Skin epidermis (tissue), 12 donors: ENCODE measurements at regions not wholly inside any gene's neighbourhood (a gene's known extent, or its start where the extent isn't known, plus 50 kb on each side); places are given as distances from the start of the nearest gene placed in this dataset.
"Not testable (repeated sequence)": the region's sequence is repeated elsewhere in the genome, so short reads cannot be mapped to it uniquely, and the experiment has no call there.

Source experiments
- H3K27ac ChIP-seq, 21 experiments: fragments of 200-600 bp; sonication (generic) in 11 of 21; one replicate each; pipeline ENCODE4 v1.5.0; 2020; ENCODE audit warnings: mild to moderate bottlenecking in 3 of 21, inconsistent platforms in 2 of 21, moderate library complexity in 2 of 21
- H3K4me3 ChIP-seq, 7 experiments: fragments of 200-600 bp; sonication (generic) in 2 of 7; one replicate each; pipeline ENCODE4 v1.5.0; 2020; ENCODE audit warnings: inconsistent platforms in 2 of 7, mild to moderate bottlenecking in 2 of 7, moderate library complexity in 1 of 7

DNA sequence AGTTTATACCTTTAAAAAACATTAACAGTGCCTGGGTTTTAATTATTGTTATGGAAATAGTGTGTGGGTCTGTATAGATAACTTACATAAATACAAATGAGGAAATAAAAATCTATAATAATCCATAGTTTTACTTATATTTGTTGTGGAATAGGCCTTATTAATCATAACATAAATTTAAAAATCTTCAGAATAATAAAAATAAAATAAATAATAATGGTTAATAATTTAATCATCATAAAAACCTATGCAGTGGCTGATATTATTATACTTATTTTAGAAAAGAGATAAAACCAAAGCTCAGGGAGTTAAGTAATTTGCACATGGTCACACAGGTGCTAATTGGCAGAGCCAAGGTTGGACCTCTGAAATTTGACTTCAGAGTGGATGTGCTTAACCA lies 785.3 kb upstream of the SEMA6A start:
- no peak overlapping the region for H3K4me3 ChIP-seq
- H3K27ac ChIP-seq = no peak overlapping the region

DNA sequence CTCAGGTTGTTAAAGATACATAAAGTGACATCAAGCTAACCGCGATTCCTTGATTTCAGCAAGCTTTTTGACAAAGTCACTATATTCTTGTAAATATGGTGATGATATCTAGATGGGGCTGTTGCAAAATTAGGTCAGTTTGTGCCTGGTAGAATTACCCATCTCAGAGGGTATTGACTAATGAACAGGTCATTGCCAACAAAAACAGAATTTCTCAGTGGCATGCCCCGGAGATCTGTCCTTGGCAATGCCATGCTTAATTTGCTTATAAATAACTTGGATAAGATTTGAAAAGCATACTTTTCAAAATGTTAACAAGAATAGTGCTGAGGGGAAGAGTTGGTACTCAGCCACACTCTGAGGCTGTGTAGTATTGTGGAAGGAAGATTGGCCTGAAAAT lies 783.3 kb upstream of the SEMA6A start:
- H3K4me3 ChIP-seq = no peak overlapping the region

DNA sequence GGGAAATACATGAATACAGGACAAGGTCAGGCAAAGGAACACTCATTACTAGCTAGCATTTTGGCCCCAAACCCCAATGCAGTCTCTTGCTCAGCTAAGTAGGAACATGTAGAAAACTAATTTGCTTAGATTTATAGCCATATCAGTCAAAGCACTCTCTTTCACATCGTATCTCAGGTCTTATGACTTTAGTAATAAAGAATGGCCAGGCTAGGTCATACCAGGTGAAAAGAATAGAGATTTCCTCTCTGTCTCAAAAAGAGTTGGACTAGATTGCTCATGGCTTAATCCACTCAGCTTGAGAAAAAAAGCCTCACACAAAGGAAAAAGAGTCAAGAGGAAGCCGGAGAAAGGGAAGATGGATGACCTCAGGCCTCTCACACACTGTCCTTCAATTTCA lies 772.7 kb upstream of the SEMA6A start:
- Histone ChIP-seq H3K4me3 (no peak overlapping the region), H3K27ac (no peak overlapping the region)

More for the DNA sequence above, 783.3 kb upstream of the SEMA6A start:
- no peak overlapping the region for H3K27ac ChIP-seq

DNA sequence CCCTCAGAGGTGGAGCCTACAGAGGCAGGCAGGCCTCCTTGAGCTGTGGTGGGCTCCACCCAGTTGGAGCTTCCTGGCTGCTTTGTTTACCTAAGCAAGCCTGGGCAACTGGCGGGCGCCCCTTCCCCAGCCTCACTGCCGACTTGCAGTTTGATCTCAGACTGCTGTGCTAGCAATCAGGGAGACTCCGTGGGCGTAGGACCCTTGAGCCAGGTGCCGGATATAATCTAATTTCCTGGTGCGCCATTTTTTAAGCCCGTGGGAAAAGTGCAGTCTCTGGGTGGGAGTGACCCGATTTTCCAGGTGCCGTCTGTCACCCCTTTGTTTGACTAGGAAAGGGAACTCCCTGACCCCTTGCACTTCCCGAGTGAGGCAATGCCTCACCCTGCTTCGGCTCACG lies 769.1 kb upstream of the SEMA6A start:
- peak overlapping the region in 1 of 7 experiments; percentile 27 for H3K4me3 ChIP-seq
- H3K27ac ChIP-seq = not testable (repeated sequence)

DNA sequence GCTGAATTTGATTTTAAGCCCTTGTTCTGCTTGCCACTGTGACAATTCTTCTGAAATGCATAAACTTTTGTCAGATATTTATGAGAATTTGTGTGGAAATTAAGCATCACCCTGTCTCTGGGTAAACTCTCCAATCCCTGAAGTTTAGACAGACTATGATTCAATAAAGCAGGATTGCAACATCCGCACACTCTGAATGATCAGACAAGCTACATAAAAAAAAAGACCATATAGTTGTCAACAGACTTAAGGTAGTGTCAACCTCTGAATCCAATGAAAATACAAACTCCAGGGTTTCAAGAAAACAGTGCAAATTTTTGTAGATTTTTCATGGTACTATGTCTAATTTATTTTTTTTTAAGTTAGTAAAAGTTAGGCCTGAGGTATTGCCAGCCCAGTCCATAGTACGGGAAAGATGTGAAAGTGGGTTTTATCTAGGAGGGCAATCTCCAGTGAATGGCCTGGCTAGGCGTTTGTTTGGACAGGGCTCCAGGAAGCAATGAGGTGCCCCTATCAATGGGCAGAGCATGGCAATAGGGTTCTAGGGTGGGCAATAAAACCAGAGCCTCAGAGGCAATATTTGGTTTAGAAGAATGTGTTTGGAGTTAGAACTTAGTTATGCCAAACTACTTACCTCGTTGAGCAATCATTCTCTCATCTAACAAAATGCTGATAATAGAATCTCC lies 762.6 kb upstream of the SEMA6A start:
- H3K27ac ChIP-seq = no peak overlapping the region
- no peak overlapping the region for H3K4me3 ChIP-seq

DNA sequence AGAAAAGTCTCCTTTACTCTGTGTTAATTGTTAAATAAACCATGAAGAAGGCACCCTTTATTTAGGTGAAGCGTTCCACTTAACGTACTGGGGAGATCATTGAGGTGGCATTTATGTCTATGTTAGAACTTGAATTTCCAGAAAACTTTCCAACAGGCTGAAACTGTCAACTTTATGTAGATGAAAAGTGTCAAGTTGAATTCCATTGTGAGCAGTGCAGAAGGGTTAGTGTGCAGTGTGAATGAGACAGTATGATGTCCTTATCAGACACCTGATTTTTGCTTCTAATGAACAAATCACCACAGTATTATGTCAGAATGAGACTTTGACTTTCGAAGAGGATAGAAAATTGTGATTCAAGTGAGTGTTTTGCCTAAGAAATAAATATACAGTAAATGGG lies 761.6 kb upstream of the SEMA6A start:
- Histone ChIP-seq H3K4me3 (no peak overlapping the region), H3K27ac (no peak overlapping the region)

DNA sequence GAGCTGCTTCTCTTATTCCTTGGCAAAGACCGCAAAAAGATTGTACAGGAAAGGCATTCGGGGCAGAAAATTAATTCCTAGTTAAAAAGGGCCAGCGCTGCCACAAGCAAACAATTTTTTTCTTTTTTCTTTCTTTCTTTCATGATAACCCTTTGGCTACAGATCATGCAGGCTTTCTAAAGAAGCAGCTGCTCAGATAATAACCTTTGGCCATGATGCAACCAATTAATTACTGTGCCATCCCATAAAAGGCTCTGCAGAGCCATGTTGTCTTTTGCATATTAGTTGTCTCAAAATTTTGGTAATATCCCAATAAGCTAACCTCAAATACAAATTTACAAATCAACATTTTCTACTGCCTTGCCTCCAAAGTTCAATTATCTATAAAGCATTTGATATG lies 758.4 kb upstream of the SEMA6A start:
- H3K27ac ChIP-seq = no peak overlapping the region

DNA sequence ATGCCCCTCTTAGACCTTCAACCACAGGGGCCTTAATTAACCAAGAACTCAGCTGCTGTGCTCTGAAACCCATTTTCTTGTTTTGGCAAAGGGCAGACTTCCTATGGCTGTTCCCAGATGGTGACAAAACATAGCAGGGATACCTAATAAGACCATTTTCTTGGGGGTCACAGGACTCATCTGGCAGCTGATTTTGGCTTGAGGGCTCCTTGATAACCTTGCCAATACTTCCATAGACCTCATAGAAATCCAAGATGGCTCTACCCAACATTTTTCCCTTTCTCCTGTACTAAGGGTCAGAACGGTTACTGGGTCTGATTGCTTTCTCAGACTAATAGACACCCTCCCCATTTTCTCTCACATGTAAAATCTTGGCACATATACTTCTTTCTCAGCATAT lies 757.7 kb upstream of the SEMA6A start:
- Histone ChIP-seq H3K27ac (no peak overlapping the region), H3K4me3 (no peak overlapping the region)

More for the DNA sequence above, 758.4 kb upstream of the SEMA6A start:
- H3K4me3 ChIP-seq = no peak overlapping the region

DNA sequence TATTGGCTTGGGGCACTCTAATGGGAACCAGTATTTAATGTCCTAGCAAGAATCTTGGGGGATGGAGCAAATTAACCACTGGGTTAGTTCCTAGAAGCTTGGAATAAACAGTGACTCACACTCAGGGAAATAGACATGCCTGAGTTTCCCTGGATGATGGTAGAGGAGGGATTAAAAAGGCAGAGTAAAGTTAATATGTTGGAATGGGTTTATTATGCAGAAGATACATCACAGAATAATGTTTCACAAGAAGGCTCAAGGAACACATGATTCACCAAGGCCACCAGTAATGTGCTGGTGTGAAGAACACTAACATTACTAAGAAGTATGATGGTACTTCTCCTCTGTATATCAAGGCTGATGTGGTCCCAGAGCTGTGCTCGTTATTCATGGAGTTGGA lies 752.9 kb upstream of the SEMA6A start:
- no peak overlapping the region for H3K4me3 ChIP-seq
- H3K27ac ChIP-seq = no peak overlapping the region

DNA sequence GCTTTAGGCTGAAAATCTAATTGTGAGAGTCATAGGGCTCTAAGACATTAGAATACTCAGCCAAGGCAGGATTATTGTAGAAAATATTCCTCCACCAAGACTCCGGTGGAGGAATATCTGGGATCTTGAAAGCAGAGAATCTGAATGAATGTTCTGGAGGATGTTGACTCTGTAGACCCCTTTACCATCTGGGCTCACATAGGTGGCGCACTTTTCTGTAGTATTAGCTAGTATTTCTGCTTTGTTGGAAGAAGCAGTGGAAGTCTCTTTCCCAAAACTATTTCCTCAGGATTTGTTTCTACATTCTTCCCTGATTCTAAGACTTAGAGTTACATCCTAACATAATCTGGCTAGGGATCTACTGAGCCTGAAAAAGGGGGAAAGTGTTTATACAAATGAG lies 752.4 kb upstream of the SEMA6A start:
- no peak overlapping the region for H3K4me3 ChIP-seq
- no peak overlapping the region for H3K27ac ChIP-seq

DNA sequence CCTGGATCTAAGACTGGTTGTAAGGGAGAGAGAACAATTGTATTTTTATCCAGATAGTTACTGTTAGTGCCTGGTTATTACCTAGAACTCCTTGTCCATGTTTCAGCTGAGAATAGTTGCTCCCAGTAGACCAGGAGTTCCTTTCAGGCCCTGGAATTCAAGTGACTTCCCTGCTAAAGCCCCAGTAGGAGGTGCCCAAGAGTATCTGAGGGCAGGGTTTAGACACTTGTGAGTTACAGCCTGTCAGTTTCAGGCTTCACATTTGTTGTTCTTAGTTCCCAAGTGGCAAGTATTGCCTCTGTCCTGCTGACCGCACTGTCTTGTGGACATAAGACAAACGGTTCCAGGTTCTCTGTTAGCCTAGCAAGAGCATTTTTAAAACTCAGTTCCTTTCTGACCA lies 743.9 kb upstream of the SEMA6A start:
- H3K4me3 ChIP-seq = no peak overlapping the region
- H3K27ac ChIP-seq = no peak overlapping the region

DNA sequence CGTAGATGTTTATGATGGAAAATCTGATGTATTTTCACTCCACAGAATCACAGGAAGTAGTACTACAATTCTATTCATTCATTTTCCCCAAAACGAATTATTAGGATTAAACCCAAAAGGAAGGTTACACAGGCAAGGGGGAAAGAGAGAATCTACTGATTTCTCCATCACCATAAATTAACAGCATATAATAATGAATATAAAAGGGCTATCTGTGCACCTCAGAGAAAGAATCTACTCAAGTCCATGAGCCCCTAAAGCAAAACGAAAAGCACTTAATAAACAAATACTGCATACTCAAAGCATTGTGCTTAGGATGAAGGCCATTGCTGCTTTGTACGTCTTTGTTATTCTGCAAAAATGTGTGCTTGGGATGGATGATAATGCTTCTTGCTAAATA lies 740.5 kb upstream of the SEMA6A start:
- H3K27ac ChIP-seq = no peak overlapping the region
- H3K4me3 ChIP-seq = no peak overlapping the region

DNA sequence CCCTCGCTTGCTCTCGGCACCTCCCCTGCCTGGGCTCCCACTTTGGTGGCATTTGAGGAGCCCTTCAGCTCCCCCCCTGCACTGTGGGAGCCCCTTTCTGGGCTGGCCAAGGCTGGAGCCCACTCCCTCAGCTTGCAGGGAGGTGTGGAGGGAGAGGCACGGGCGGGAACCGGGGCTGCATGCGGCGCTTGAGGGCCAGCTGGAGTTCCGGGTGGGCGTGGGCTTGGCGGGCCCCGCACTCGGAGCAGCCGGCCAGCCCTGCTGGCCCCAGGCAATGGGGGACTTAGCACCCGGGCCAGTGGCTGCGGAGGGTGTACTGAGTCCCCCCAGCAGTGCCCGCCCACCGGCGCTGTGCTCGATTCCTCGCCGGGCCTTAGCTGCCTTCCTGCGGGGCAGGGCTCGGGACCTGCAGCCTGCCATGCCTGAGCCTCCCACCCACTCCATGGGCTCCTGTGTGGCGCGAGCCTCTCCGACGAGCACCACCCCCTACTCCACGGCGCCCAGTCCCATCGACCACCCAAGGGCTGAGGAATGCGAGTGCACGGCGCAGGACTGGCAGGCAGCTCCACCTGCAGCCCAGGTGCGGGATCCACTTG lies 730.0 kb upstream of the SEMA6A start:
- not testable (repeated sequence) for H3K4me3 ChIP-seq, H3K27ac ChIP-seq

DNA sequence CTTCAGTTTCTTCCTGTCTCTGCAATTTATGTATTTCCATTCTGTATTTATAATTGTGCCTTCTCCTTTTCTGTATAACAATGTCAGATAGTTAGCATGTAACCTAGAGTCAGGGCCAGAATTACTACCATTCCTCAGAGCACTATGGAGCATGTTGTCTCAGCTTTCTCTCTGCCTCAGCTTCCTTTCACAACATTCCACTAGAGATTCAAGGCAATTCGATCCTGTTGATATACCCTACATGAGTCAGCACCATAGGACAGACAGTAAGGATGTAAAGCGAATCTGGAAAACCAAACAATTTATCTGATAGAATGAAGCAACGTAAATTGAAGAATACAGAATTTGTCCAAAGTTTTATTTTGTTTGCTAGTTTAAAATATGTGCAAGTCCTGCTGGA lies 728.3 kb upstream of the SEMA6A start:
- no peak overlapping the region for H3K4me3 ChIP-seq
- no peak overlapping the region for H3K27ac ChIP-seq

DNA sequence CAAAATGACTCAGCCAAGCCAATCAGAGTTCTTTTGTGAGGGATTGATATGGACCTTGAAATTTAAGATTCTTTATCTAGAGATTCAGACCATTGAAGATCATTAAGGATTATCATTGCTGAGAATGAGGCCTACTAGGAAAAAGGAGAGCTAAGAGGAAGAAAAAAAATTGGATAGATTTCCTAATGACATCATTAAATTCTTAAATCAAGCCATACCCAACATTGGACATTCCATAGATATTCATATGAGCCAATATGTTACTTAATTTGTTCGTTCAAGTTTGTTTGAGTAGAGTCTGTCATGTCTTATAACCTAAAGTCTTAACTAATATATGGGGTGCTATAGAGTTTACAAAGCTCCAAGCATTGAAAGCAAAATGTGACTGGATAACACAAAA lies 727.9 kb upstream of the SEMA6A start:
- H3K4me3 ChIP-seq = no peak overlapping the region
- H3K27ac ChIP-seq = no peak overlapping the region

DNA sequence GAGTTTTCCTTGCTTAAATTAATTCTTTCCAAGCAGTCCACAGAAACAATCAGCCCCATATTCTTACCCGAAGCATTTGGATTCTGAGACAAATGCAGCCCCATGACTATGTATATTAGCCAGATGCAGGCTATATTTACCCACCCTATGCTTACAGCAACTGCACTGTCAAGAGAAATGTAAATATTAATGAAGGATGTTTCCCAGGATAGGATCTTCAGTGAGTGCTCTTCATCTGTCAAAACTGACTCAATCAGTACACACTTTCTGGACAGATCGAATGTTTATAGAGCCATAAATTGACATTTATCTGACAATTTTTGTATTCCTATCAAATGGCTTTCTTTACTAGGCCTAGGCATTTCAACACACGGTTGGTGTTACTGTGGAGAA lies 725.3 kb upstream of the SEMA6A start:
- Histone ChIP-seq H3K27ac (no peak overlapping the region), H3K4me3 (no peak overlapping the region)

DNA sequence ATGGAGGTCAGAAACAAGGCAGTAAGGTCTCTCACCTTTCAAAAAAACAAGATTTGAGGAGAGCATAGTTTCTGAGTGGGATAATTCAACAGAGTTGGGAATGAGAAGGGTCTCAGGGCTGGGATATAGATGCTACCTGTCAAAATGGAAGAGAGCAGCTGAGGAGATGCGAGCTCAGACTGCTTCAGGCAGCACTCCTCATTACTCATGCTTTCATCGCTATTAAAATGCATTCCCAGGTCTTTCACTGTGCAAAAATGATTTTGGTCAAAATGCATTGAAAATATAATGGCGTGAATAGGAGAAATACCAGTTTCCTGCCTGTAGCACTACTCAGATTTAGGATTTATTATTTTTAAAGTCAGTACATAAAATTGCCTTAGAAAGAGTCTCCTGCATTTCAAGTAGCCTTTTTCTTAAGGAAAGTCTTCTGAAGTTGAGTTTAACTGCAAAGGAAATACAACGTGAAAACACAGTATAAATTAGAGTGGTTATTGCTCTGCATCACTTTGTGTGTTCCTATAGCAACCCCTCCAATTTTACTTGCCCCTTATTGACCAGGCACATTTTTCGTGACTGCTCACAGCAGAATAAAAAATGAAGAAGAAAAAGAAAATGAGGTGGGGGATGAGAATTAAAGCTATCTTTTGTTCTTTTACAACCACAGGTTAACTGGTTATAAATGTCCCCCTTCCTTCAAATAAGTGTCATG lies 724.8 kb upstream of the SEMA6A start:
- Histone ChIP-seq H3K27ac (no peak overlapping the region), H3K4me3 (no peak overlapping the region)

DNA sequence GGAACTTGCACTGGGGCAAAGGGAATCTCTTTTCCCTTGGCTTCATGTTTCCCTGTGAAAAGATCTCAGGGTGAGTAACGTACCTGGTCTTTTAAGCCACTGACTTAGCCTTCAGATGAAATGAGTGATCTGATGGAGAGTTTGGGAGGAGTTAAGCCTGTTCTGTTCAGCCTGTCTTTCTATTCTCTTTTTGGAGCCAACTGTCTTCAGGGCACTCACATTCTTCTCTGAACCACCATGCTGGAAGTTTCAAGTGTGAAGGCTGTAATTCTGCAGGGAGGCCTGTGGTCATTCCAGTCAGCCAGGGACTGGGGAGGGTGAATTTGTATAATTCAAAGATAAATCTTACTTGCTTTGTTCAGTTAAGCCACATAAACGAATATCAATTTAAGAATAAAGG lies 722.2 kb upstream of the SEMA6A start:
- Histone ChIP-seq H3K27ac (no peak overlapping the region), H3K4me3 (no peak overlapping the region)

DNA sequence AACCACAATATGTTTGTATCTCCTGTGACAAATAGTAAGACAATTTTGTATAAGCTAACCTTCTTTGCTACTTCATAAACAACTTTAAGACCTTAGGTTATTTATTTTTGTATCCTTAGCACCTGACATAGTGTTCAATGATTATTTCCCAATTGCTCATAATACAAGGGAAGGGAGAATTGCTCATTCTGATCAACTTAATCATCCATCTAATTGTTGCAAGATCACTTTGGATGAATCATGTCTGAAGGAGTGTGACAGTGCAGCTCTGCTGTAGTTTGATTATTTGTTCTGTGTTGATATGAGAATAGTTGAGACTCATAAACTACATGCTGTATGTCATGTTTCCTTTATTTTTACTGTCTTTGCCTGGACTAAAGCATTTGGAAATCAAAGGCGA lies 721.3 kb upstream of the SEMA6A start:
- H3K27ac ChIP-seq = no peak overlapping the region
- no peak overlapping the region for H3K4me3 ChIP-seq

DNA sequence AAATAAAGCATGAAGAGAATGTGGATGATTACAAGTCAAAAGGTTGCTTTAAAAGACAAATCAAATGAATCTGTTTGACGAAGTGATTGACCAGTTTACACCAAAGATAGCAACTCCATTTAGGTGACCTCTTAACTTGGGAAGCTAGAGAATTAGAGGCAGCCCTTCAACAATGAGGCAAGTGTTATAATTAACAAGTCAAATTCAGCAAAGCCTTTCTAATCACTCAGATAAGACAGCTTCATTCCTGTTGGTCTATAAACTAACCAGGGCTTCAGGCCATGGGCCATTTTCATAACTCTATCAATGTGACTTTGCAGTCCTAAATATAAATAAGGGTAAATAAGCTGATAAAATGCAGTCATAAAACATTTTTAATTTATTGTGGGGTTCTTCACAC lies 712.2 kb upstream of the SEMA6A start:
- H3K27ac ChIP-seq = no peak overlapping the region
- H3K4me3 ChIP-seq = no peak overlapping the region

DNA sequence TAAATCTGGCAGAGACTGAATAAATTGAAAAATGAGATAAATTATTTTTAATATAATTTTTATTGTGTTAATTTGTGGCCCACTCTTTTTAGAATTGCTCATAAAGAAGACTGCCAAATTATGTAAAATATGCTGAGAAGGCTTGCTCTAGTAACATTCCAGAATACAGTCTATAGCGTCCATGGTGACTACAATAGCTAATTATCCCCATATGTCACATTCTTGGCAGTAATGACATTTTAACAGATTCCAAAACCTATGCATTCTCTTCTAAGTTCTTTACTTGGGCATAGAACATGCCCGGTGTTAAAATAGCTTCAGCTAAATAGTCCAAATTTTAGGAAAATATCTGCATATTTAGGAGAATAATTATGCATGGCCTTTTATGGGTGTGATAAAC lies 697.0 kb upstream of the SEMA6A start:
- Histone ChIP-seq H3K4me3 (no peak overlapping the region), H3K27ac (no peak overlapping the region)
